HL-60 (cell line): ENCODE measurements at regions not wholly inside any gene's neighbourhood (a gene's known extent, or its start where the extent isn't known, plus 50 kb on each side); places are given as distances from the start of the nearest gene placed in this dataset.

Experiments used
- DNase-seq, 2 experiments: peaks; one replicate each; pipeline ENCODE4 v3.0.0-alpha.2; 2010 to 2020; ENCODE audit warnings: low read depth in 1 of 2, low spot score in 1 of 2
- H3K27ac ChIP-seq: fragments of 250-450 bp; sonication (Bioruptor Pico); replicated peaks from 2 replicates; pipeline ENCODE4 v1.5.1; 2020; ENCODE audit warnings: mild to moderate bottlenecking, moderate library complexity
- H3K27me3 ChIP-seq: fragments of 250-450 bp; sonication (Bioruptor Pico); 2 replicates; pipeline ENCODE4 v1.5.1; 2021; ENCODE audit warnings: mild to moderate bottlenecking, moderate library complexity; ENCODE audit not compliant: insufficient read depth, poor library complexity, severe bottlenecking
- H3K4me3 ChIP-seq: replicated peaks from 2 replicates; pipeline ENCODE4 v1.5.1; 2011; ENCODE audit warnings: mild to moderate bottlenecking, control low read depth, low read length; ENCODE audit not compliant: insufficient read depth
- CTCF ChIP-seq: IDR thresholded peaks from one replicate; pipeline ENCODE4 v1.5.1; 2011; ENCODE audit warnings: low read length, control low read depth, inconsistent platforms; ENCODE audit not compliant: insufficient read depth
- GABPA ChIP-seq: IDR thresholded peaks from 2 replicates; pipeline ENCODE4 v1.6.1; 2012; ENCODE audit warnings: low read depth
- POLR2AphosphoS5 ChIP-seq: IDR thresholded peaks from 2 replicates; pipeline ENCODE4 v1.6.1; 2012; ENCODE audit warnings: low read depth
- REST ChIP-seq: IDR thresholded peaks from 2 replicates; pipeline ENCODE4 v1.6.1; 2012; ENCODE audit warnings: low read depth; ENCODE audit not compliant: insufficient replicate concordance
- SPI1 ChIP-seq: IDR thresholded peaks from 2 replicates; pipeline ENCODE4 v1.6.1; 2012; ENCODE audit warnings: low read depth, mild to moderate bottlenecking, borderline replicate concordance

GRCh38 chr3:166071831-166072230 is 234.6 kb upstream of the BCHE start:
- TF ChIP-seq POLR2AphosphoS5 (no peak), CTCF (no peak), REST (no peak), SPI1 (no peak), GABPA (no peak)
- no peak for DNase-seq

GRCh38 chr3:166064476-166064875 is 227.3 kb upstream of the BCHE start:
- TF ChIP-seq REST (no peak), CTCF (no peak), SPI1 (no peak), GABPA (no peak), POLR2AphosphoS5 (no peak)
- DNase-seq: no peak
- H3K27ac ChIP-seq: no peak overlapping the region
- H3K27me3 ChIP-seq: no peaks in the 10 kb centered on the region
- no peak overlapping the region for H3K4me3 ChIP-seq

More at GRCh38 chr3:166071831-166072230, 234.6 kb upstream of the BCHE start:
- Histone ChIP-seq H3K27me3 (no peaks in the 10 kb centered on the region), H3K27ac (no peak overlapping the region), H3K4me3 (no peak overlapping the region)

GRCh38 chr3:166060789-166061479 is 223.7 kb upstream of the BCHE start:
- H3K27me3 ChIP-seq: no peaks in the 10 kb centered on the region
- no peak for DNase-seq
- no peak overlapping the region for H3K4me3 ChIP-seq
- no peak for TF ChIP-seq POLR2AphosphoS5
- TF ChIP-seq CTCF: no peak
- no peak for TF ChIP-seq GABPA
- TF ChIP-seq SPI1: no peak
- TF ChIP-seq REST: no peak
- no peak overlapping the region for H3K27ac ChIP-seq
